ENCODE measurements at regions not wholly inside any gene's neighbourhood (a gene's known extent, or its start where the extent isn't known, plus 50 kb on each side); places are given as distances from the start of the nearest gene placed in this dataset.

DNA sequence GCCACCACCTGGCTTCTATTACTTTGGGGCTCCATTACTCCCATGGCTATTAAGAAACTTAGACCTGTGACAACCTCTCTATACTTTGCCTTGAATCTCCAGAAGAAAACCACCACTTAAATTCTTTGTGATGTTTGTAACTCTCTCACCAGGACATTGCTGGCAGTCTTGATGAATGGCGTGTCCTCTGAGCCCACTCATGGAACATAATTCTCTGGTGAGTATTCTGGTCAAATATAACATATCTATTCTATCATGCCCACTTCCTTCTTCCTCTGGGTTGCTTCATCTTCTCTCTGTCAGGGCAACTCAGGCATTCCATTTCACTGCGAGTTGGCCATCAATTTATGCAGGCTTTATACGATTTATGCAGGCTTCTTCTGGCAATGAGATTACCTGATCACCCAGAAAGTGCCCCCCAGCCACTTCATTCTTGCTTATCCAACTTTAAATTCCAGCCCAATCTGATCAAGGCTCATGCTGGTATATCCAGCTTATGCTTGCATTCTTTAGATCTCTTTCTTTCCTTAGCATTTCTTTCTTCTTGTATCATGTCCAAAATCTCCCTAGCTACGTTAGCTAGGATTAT, 112.0 kb upstream of the CHRM3 start:
- Histone ChIP-seq H3K4me3 (ENCODE audit: low read length in 2 of 2) (no peak overlapping the region), H3K27ac (ENCODE audit: low read depth in 1 of 2, low read length in 1 of 2) (no peak overlapping the region), H3K9me3 (ENCODE audit: control insufficient read depth in 2 of 2, insufficient read depth in 1 of 2, low read length in 1 of 2) (no peaks in the 10 kb centered on the region), H3K27me3 (ENCODE audit: control insufficient read depth in 2 of 2, insufficient read depth in 1 of 2, low read length in 1 of 2) (no peaks in the 10 kb centered on the region), H3K36me3 (ENCODE audit: control insufficient read depth in 2 of 2, insufficient read depth in 2 of 2, low read length in 1 of 2) (no peaks in the 10 kb centered on the region), H3K4me1 (ENCODE audit: control insufficient read depth in 2 of 2, insufficient read depth in 2 of 2, low read length in 2 of 2) (no peaks in the 10 kb centered on the region)
- DNase-seq (ENCODE audit: low read depth in 6 of 9, low spot score in 9 of 9): no peak
- WGBS: 81% methylated on average over 4 of the region's 4 CpGs

DNA sequence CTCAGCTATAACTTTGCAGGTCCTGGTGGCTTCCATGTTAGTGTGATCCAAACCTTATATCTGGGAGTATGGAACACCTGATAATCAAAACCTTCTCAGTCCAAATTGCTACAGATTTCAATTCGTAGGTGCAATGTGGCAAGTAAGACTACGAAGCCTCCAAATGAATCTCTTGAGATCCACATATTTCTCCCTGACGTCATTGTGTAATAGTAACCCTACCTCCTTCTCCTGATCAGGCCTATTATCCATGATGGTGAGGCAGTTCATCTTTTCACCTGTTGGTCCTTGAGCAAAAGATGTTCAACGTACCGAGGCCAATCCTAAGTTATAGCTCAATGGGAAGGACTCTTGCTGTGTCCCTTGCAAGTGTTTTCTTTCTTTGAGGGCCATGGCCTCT, 115.9 kb upstream of the CHRM3 start:
- no peak overlapping the region for H3K4me3 ChIP-seq (ENCODE audit: low read length in 2 of 2)
- no peaks in the 10 kb centered on the region for H3K36me3 ChIP-seq (ENCODE audit: control insufficient read depth in 2 of 2, insufficient read depth in 2 of 2, low read length in 1 of 2)
- DNase-seq (ENCODE audit: low read depth in 6 of 9, low spot score in 9 of 9): no peak
- H3K27me3 ChIP-seq (ENCODE audit: control insufficient read depth in 2 of 2, insufficient read depth in 1 of 2, low read length in 1 of 2): no peaks in the 10 kb centered on the region
- WGBS: 95% methylated on average over 5 of the region's 5 CpGs
- no peak overlapping the region for H3K27ac ChIP-seq (ENCODE audit: low read depth in 1 of 2, low read length in 1 of 2)
- H3K9me3 ChIP-seq (ENCODE audit: control insufficient read depth in 2 of 2, insufficient read depth in 1 of 2, low read length in 1 of 2): no peaks in the 10 kb centered on the region
- no peaks in the 10 kb centered on the region for H3K4me1 ChIP-seq (ENCODE audit: control insufficient read depth in 2 of 2, insufficient read depth in 2 of 2, low read length in 2 of 2)

DNA sequence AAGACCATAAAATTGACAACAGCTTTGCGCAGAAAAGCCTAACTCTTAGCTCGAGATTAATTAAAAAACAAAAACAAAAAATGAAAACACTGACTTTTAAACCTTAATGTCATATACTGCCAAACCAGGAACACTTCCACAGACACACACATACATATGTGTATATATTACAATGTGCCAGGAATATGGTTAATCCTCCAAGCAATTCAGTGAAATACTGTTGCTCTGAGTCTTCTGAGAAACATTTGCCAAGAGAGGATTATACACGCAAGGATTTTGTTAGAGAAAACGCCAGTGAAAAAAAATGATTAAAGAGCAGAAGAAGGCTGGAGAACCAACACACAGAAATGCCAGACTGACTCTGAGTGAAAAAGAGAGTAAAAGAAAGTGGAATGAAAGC, 116.7 kb upstream of the CHRM3 start:
- no peaks in the 10 kb centered on the region for H3K9me3 ChIP-seq (ENCODE audit: control insufficient read depth in 2 of 2, insufficient read depth in 1 of 2, low read length in 1 of 2)
- no peak overlapping the region for H3K27ac ChIP-seq (ENCODE audit: low read depth in 1 of 2, low read length in 1 of 2)
- DNase-seq (ENCODE audit: low read depth in 6 of 9, low spot score in 9 of 9): no peak
- 97% methylated on average over 4 of the region's 4 CpGs for WGBS
- no peak overlapping the region for H3K4me3 ChIP-seq (ENCODE audit: low read length in 2 of 2)
- H3K27me3 ChIP-seq (ENCODE audit: control insufficient read depth in 2 of 2, insufficient read depth in 1 of 2, low read length in 1 of 2): no peaks in the 10 kb centered on the region
- H3K4me1 ChIP-seq (ENCODE audit: control insufficient read depth in 2 of 2, insufficient read depth in 2 of 2, low read length in 2 of 2): no peaks in the 10 kb centered on the region
- no peaks in the 10 kb centered on the region for H3K36me3 ChIP-seq (ENCODE audit: control insufficient read depth in 2 of 2, insufficient read depth in 2 of 2, low read length in 1 of 2)

DNA sequence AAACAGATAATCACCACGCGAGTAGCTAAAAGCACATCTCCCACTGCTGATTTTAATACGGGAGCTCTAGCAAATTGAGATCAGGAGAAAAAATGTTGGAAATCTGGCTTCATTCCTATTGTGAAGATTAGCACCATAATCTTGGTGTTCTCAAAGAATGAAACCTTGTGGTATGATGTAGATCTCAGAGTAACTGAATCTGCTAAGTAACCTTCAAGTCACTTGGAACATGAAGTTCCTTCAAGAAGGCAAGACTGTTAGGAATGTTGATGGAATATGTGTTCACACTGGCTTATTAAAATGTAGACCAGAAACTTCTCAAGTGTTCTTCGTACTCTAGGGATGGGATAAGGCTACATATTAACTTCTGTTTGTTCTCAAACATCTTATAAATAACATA, 117.4 kb upstream of the CHRM3 start:
- no peak overlapping the region for H3K27ac ChIP-seq (ENCODE audit: low read depth in 1 of 2, low read length in 1 of 2)
- H3K36me3 ChIP-seq (ENCODE audit: control insufficient read depth in 2 of 2, insufficient read depth in 2 of 2, low read length in 1 of 2): no peaks in the 10 kb centered on the region
- DNase-seq (ENCODE audit: low read depth in 6 of 9, low spot score in 9 of 9): no peak
- no peak overlapping the region for H3K4me3 ChIP-seq (ENCODE audit: low read length in 2 of 2)
- H3K27me3 ChIP-seq (ENCODE audit: control insufficient read depth in 2 of 2, insufficient read depth in 1 of 2, low read length in 1 of 2): no peaks in the 10 kb centered on the region
- H3K4me1 ChIP-seq (ENCODE audit: control insufficient read depth in 2 of 2, insufficient read depth in 2 of 2, low read length in 2 of 2): no peaks in the 10 kb centered on the region
- WGBS: 94% methylated on average over 4 of the region's 4 CpGs
- no peaks in the 10 kb centered on the region for H3K9me3 ChIP-seq (ENCODE audit: control insufficient read depth in 2 of 2, insufficient read depth in 1 of 2, low read length in 1 of 2)

DNA sequence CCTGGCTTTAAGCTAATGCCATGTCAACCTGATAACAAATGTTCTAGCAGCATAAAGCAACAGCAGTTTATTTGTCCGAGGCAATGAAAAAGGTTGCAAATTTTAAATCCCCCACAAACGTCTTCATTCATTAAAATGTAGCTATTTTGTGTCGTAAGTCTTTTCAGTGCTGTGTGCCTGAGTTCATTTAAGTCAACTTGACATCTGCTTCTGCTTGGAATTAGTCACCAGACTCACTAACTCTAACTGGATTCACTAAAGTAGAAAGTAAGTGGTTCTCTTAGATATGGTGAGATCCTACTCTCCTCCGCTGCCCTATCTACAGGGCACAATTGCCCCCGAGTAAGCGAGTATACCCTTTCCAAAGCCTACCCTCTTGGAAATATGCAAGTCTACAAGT, 118.4 kb upstream of the CHRM3 start:
- H3K36me3 ChIP-seq (ENCODE audit: control insufficient read depth in 2 of 2, insufficient read depth in 2 of 2, low read length in 1 of 2): no peaks in the 10 kb centered on the region
- no peak overlapping the region for H3K4me3 ChIP-seq (ENCODE audit: low read length in 2 of 2)
- no peaks in the 10 kb centered on the region for H3K4me1 ChIP-seq (ENCODE audit: control insufficient read depth in 2 of 2, insufficient read depth in 2 of 2, low read length in 2 of 2)
- 93% methylated on average over 6 of the region's 6 CpGs for WGBS
- DNase-seq (ENCODE audit: low read depth in 6 of 9, low spot score in 9 of 9): no peak
- H3K27me3 ChIP-seq (ENCODE audit: control insufficient read depth in 2 of 2, insufficient read depth in 1 of 2, low read length in 1 of 2): no peaks in the 10 kb centered on the region
- no peak overlapping the region for H3K27ac ChIP-seq (ENCODE audit: low read depth in 1 of 2, low read length in 1 of 2)
- no peaks in the 10 kb centered on the region for H3K9me3 ChIP-seq (ENCODE audit: control insufficient read depth in 2 of 2, insufficient read depth in 1 of 2, low read length in 1 of 2)

DNA sequence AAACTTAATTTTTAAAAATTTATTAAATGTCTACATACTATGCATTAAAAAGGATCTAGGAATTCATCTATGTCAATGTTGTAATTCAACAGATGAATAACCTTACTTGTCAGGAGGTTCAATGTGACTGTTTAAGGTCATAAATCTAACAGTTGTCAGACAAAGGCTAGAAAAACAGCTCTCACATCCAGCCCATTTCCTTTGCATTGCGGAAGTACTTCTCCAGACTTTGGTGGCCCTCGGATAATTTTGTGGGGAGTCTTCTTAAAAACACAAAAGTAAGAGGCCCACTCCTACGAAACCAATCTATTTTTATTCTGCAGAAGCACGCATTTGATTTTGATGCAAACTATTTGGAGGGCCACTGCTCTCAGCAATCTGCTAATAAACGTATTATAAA, 122.6 kb upstream of the CHRM3 start:
- no peaks in the 10 kb centered on the region for H3K4me1 ChIP-seq (ENCODE audit: control insufficient read depth in 2 of 2, insufficient read depth in 2 of 2, low read length in 2 of 2)
- 24% methylated on average over 5 of the region's 5 CpGs for WGBS
- H3K27ac ChIP-seq (ENCODE audit: low read depth in 1 of 2, low read length in 1 of 2): no peak overlapping the region
- DNase-seq (ENCODE audit: low read depth in 6 of 9, low spot score in 9 of 9): no peak
- H3K36me3 ChIP-seq (ENCODE audit: control insufficient read depth in 2 of 2, insufficient read depth in 2 of 2, low read length in 1 of 2): no peaks in the 10 kb centered on the region
- H3K9me3 ChIP-seq (ENCODE audit: control insufficient read depth in 2 of 2, insufficient read depth in 1 of 2, low read length in 1 of 2): no peaks in the 10 kb centered on the region
- H3K27me3 ChIP-seq (ENCODE audit: control insufficient read depth in 2 of 2, insufficient read depth in 1 of 2, low read length in 1 of 2): no peaks in the 10 kb centered on the region
- no peak overlapping the region for H3K4me3 ChIP-seq (ENCODE audit: low read length in 2 of 2)

DNA sequence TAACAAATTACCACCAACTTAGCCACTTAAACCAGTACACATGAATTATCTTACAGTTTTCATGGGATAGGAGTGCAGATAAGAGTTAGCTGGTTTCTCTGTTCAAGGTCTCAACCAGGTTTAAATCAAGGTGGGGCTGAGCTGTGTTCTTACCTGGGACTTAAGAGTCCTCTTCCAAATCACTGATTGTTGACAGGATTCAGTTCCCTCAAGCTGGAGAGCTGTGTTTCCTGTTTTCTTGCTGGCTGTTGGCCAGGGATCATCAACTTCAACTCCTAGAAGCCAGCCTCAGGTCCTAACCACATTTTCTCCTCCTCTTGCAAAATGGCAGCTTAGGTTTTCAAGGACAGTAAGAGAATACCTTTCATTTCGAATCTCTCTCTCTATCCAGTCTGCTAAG, 123.8 kb upstream of the CHRM3 start:
- Histone ChIP-seq H3K27me3 (ENCODE audit: control insufficient read depth in 2 of 2, insufficient read depth in 1 of 2, low read length in 1 of 2) (no peaks in the 10 kb centered on the region), H3K36me3 (ENCODE audit: control insufficient read depth in 2 of 2, insufficient read depth in 2 of 2, low read length in 1 of 2) (no peaks in the 10 kb centered on the region), H3K27ac (ENCODE audit: low read depth in 1 of 2, low read length in 1 of 2) (no peak overlapping the region), H3K9me3 (ENCODE audit: control insufficient read depth in 2 of 2, insufficient read depth in 1 of 2, low read length in 1 of 2) (no peaks in the 10 kb centered on the region), H3K4me1 (ENCODE audit: control insufficient read depth in 2 of 2, insufficient read depth in 2 of 2, low read length in 2 of 2) (no peaks in the 10 kb centered on the region), H3K4me3 (ENCODE audit: low read length in 2 of 2) (no peak overlapping the region)
- DNase-seq (ENCODE audit: low read depth in 6 of 9, low spot score in 9 of 9): no peak
- 79% methylated on average over 1 of the region's 1 CpG for WGBS

DNA sequence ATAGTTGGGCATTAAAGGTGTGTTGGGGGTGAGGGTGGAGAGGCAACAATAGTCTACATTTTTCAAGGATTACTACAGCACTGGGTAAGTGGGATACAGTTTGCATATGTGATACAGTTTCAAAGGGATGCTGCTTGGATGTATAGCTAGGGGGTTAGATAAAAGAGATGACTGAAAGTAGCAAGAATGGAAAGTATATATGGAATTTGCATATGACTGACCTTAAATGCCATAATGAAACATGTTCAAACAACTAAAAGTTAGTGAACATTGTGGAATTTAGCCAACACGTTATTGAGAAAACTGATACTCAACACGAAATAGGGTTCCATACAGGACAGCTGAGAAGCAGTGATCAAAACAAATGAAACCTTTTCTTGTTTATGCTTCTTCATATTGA, 124.8 kb upstream of the CHRM3 start:
- no peaks in the 10 kb centered on the region for H3K36me3 ChIP-seq (ENCODE audit: control insufficient read depth in 2 of 2, insufficient read depth in 2 of 2, low read length in 1 of 2)
- no peak overlapping the region for H3K27ac ChIP-seq (ENCODE audit: low read depth in 1 of 2, low read length in 1 of 2)
- H3K4me1 ChIP-seq (ENCODE audit: control insufficient read depth in 2 of 2, insufficient read depth in 2 of 2, low read length in 2 of 2): no peaks in the 10 kb centered on the region
- DNase-seq (ENCODE audit: low read depth in 6 of 9, low spot score in 9 of 9): no peak
- H3K4me3 ChIP-seq (ENCODE audit: low read length in 2 of 2): no peak overlapping the region
- H3K27me3 ChIP-seq (ENCODE audit: control insufficient read depth in 2 of 2, insufficient read depth in 1 of 2, low read length in 1 of 2): no peaks in the 10 kb centered on the region
- H3K9me3 ChIP-seq (ENCODE audit: control insufficient read depth in 2 of 2, insufficient read depth in 1 of 2, low read length in 1 of 2): no peaks in the 10 kb centered on the region
- 88% methylated on average over 2 of the region's 2 CpGs for WGBS

DNA sequence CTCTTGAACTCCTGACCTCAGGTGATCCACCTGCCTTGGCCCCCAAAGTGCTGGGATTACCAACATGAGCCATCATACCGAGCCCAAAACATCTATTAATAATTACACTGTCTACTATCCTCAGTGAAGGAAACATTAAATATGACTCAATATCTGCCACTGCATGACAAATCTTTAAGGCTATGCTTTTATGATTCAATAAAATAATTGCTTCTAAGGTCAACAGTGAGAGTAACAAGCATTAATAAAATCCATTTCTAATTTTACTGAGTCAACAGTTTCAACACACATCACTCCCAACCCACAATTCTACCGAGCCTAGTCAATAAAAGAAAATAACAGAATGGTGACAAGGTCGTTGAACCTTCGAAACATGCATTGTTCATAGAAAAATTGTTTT, 125.5 kb upstream of the CHRM3 start:
- 92% methylated on average over 4 of the region's 4 CpGs for WGBS
- H3K27me3 ChIP-seq (ENCODE audit: control insufficient read depth in 2 of 2, insufficient read depth in 1 of 2, low read length in 1 of 2): no peaks in the 10 kb centered on the region

DNA sequence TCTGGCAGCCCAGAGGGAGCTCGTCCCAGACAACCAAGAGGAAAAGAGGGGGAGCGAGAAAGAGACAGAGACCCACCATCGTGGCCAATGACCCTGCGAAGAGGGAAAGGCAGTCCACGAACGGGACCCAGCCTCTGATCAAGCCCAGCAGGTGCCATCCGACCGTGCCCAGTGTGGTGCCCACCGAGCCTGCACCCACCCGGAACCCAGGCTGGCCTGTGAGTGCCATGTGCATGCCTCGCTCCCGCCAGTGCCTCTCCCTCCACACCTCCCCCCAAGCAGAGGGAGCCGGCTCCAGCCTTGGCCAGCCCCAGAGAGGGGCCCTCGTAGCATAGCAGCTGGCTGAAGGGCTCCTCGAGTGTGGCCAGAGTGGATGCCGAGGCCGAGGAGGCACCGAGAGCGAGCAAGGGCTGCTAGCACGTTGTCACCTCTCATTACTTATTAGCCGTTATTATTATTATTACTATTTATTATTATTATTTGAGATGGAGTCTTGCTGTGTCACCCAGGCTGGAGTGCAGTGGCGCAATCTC, 130.7 kb upstream of the CHRM3 start:
- no peaks in the 10 kb centered on the region for H3K4me1 ChIP-seq (ENCODE audit: control insufficient read depth in 2 of 2, insufficient read depth in 2 of 2, low read length in 2 of 2)
- WGBS: 94% methylated on average over 22 of the region's 22 CpGs
- no peak for DNase-seq (ENCODE audit: low read depth in 6 of 9, low spot score in 9 of 9)
- no peak overlapping the region for H3K4me3 ChIP-seq (ENCODE audit: low read length in 2 of 2)
- H3K9me3 ChIP-seq (ENCODE audit: control insufficient read depth in 2 of 2, insufficient read depth in 1 of 2, low read length in 1 of 2): peaks cover 2 to 8% of the 10 kb centered on the region in 2 donors
- H3K27ac ChIP-seq (ENCODE audit: low read depth in 1 of 2, low read length in 1 of 2): no peak overlapping the region
- H3K27me3 ChIP-seq (ENCODE audit: control insufficient read depth in 2 of 2, insufficient read depth in 1 of 2, low read length in 1 of 2): no peaks in the 10 kb centered on the region
- H3K36me3 ChIP-seq (ENCODE audit: control insufficient read depth in 2 of 2, insufficient read depth in 2 of 2, low read length in 1 of 2): no peaks in the 10 kb centered on the region

More for the DNA sequence above, 125.5 kb upstream of the CHRM3 start:
- no peak overlapping the region for H3K27ac ChIP-seq (ENCODE audit: low read depth in 1 of 2, low read length in 1 of 2)
- H3K36me3 ChIP-seq (ENCODE audit: control insufficient read depth in 2 of 2, insufficient read depth in 2 of 2, low read length in 1 of 2): no peaks in the 10 kb centered on the region
- DNase-seq (ENCODE audit: low read depth in 6 of 9, low spot score in 9 of 9): no peak
- H3K9me3 ChIP-seq (ENCODE audit: control insufficient read depth in 2 of 2, insufficient read depth in 1 of 2, low read length in 1 of 2): no peaks in the 10 kb centered on the region
- H3K4me3 ChIP-seq (ENCODE audit: low read length in 2 of 2): no peak overlapping the region
- H3K4me1 ChIP-seq (ENCODE audit: control insufficient read depth in 2 of 2, insufficient read depth in 2 of 2, low read length in 2 of 2): no peaks in the 10 kb centered on the region

Data from thymus (tissue), 11 donors.